Esophagus squamous epithelium (tissue), 4 donors: ENCODE measurements at regions not wholly inside any gene's neighbourhood (a gene's known extent, or its start where the extent isn't known, plus 50 kb on each side); places are given as distances from the start of the nearest gene placed in this dataset.

Experiments used
- POLR2A ChIP-seq, 4 donors: fragments of 450-650 bp; IDR thresholded peaks; one replicate each; pipeline ENCODE4 v1.6.1; 2017; ENCODE audit warnings: antibody characterized with exemption in 4 of 4, mild to moderate bottlenecking in 4 of 4, moderate library complexity in 3 of 4
- TF ChIP-seq, protein P1 (sequence below), 6 experiments: fragments of 450-650 bp in 4 of 6; fragments of 200-600 bp in 2 of 6; sonication (generic) in 2 of 6; IDR thresholded peaks; one replicate each; pipeline ENCODE4 v1.5.1; 2016 to 2019; ENCODE audit warnings: antibody characterized with exemption in 6 of 6, mild to moderate bottlenecking in 4 of 6, moderate library complexity in 4 of 6

DNA sequence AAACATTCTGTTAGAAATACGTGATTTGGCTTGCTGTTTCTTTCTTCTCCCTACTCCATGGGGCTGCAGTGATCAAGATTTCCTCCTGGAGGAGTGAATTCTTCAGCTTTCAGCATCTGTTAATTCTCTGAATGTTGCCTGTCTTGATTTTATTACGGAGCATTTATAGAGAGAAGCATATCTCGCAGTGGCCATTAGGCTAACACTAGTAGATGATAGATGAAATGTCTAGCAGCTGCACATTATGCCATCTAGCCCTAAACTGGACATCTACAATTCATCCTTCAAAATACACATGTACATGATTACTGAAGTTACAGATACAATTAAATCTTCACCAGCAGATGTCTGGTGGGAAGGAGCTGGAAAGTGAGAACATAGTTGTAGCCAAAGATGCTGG is 769.8 kb upstream of the NECTIN3 start:
- TF ChIP-seq, protein P1, sequence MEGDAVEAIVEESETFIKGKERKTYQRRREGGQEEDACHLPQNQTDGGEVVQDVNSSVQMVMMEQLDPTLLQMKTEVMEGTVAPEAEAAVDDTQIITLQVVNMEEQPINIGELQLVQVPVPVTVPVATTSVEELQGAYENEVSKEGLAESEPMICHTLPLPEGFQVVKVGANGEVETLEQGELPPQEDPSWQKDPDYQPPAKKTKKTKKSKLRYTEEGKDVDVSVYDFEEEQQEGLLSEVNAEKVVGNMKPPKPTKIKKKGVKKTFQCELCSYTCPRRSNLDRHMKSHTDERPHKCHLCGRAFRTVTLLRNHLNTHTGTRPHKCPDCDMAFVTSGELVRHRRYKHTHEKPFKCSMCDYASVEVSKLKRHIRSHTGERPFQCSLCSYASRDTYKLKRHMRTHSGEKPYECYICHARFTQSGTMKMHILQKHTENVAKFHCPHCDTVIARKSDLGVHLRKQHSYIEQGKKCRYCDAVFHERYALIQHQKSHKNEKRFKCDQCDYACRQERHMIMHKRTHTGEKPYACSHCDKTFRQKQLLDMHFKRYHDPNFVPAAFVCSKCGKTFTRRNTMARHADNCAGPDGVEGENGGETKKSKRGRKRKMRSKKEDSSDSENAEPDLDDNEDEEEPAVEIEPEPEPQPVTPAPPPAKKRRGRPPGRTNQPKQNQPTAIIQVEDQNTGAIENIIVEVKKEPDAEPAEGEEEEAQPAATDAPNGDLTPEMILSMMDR (IDR thresholded peaks at IDR 0.05), result no peak
- no peak for TF ChIP-seq POLR2A (IDR thresholded peaks at IDR 0.05)
